Inferior parietal cortex (tissue), 1 donor: ENCODE measurements at regions not wholly inside any gene's neighbourhood (a gene's known extent, or its start where the extent isn't known, plus 50 kb on each side); places are given as distances from the start of the nearest gene placed in this dataset.
"Not testable (repeated sequence)": the region's sequence is repeated elsewhere in the genome, so short reads cannot be mapped to it uniquely, and the experiment has no call there.

Experiments used
- DNase-seq: peaks from one replicate; pipeline ENCODE4 v3.0.0-alpha.2; 2016; ENCODE audit errors: extremely low spot score

GRCh38 chr5:174917976-174918554 is 193.7 kb downstream of the MSX2 start:
- no peak for DNase-seq

GRCh38 chr5:174917435-174917834 is 193.1 kb downstream of the MSX2 start:
- DNase-seq, result not testable (repeated sequence)

GRCh38 chr5:174916924-174917323 is 192.5 kb downstream of the MSX2 start:
- not testable (repeated sequence) for DNase-seq

DNA sequence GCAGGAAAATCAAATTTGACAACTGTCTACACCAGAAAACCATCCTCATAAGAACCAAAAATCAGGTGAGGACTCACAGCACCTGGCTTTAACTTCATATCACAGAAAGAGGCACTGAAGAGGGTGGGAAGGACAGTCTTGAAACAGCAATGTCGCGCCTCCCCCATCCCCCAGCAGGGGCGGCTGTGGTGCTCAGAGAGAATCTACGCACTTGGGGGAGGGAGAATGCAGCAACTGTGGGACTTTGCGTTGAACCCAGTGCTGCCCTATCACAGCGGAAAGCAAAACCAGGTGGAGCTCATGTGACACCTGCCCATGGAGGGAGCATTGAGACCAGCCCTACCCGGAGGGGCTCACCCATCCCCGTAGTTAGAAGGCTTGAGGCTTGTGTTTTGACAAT is 191.8 kb downstream of the MSX2 start:
- no peak for DNase-seq

GRCh38 chr5:174911118-174911517 is 186.7 kb downstream of the MSX2 start:
- DNase-seq, result no peak

DNA sequence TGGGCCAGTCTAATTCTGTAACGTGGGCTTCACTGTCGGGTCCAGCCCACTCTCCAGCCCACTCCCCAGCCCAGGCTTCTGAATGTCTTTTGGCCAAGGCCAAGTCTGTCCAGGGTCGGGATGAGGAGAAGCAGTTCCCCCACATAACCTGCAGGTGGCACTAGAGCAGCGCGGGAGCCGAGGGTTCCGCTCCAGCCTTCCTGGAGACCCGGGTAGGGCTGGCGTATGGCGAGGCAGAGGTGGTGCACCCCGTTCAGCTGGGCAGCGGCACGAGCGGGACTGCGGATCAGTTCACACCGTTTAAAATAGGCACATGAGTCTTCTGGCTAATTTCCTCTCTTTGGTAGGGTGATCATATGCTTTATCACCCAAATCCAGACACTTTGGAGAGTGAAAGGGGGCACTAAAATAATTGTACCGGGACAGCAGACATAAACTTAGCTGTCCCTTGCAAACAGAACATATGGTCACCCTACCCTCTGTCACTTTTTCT is 185.9 kb downstream of the MSX2 start:
- peak; percentile 85 for DNase-seq

DNA sequence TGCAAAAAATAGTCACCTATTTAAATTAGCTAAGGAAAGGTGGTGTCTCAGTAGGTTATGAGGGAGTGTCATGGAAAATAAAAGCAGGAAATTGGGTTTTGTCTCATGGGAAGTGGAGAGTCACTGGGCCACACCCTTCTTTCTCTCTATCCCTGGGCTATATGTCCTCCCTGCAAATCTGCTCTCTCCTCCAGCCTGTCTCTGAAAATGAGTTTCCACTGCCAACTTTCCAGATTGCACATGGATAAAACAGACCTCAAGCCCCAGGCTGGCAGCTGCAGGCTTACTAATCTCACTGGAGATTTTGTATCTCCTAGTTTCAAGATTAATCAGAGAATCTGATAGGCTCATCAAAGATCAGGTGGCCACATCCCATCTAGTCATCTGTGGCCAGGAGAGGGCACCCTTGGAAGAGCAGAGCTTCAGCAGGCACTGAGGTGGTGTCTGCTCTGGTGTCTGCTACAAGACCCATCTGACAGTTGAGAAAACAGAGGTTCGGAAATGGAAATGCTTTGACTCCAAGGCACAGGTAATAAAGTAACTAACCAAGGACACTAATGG is 178.9 kb downstream of the MSX2 start:
- DNase-seq, result no peak

DNA sequence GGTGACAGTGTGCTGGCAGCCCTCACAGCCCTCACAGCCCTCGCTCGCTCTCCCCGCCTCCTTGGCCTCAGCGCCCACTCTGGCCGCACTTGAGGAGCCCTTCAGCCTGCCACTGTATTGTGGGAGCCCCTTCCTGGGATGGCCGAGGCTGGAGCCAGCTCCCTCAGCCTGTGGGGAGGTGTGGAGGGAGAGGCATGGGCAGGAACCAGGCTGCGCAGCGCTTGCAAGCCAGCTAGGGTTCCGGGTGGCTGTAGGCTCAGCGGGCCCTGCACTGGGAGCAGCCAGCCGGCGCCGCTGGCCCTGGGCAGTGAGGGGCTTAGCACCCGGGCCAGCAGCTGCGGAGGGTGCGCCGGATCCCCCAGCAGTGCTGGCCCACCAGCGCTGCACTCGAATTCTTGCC is 177.0 kb downstream of the MSX2 start:
- DNase-seq, result no peak

GRCh38 chr5:174900240-174900865 is 176.0 kb downstream of the MSX2 start:
- DNase-seq, result no peak

- no peak for DNase-seq
Observed at GRCh38 chr5:174897281-174897950, 173.0 kb downstream of the MSX2 start.

- DNase-seq, result no peak
Observed at GRCh38 chr5:174895360-174895759, 171.0 kb downstream of the MSX2 start.

- no peak for DNase-seq
Observed at GRCh38 chr5:174892742-174893141, 168.4 kb downstream of the MSX2 start.

GRCh38 chr5:174880412-174881200 is 156.2 kb downstream of the MSX2 start:
- not testable (repeated sequence) for DNase-seq

DNA sequence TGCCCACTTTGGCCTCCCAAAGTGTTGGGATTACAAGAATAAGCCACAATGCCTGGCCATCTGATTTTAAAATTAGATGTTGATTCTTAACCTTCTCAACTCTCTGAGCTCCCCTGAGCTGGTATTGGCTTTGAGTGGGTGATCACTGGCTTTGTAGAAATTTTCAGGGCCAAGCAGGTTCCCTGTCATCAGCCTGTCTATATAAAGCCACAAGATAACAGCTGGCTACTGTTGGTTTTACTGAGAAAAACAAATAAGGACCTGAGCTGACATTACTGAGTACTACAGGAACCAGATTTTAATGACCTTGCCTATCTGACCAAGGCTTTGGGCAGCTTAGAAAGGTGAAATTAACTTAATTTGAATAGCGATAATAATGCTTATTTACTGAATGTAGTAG is 153.6 kb downstream of the MSX2 start:
- no peak for DNase-seq

DNA sequence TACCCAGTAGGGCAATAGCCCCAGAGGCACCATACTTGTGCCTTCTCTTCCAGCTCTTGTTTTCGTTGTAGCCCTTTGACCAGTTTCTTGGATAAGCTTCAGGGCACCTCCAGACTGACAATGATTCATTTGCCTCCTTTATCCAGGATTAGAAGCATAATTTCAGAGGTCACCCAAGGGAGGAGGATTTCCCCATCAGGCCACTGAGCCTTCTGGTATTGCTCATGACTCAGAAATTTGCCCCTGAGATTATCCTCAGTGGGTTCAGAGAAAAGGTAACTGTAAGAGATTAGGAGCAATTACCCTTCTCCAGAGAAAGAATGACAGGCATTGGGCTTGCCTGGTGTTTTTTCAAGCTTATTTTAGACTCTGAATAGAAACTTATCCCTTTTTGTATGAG is 147.9 kb downstream of the MSX2 start:
- no peak for DNase-seq

GRCh38 chr5:174852143-174852542 is 127.8 kb downstream of the MSX2 start:
- no peak for DNase-seq

GRCh38 chr5:174850565-174851169 is 126.3 kb downstream of the MSX2 start:
- DNase-seq, result no peak

GRCh38 chr5:174849426-174849825 is 125.0 kb downstream of the MSX2 start:
- no peak for DNase-seq

- no peak for DNase-seq
Observed at GRCh38 chr5:174844971-174845370, 120.6 kb downstream of the MSX2 start.

DNA sequence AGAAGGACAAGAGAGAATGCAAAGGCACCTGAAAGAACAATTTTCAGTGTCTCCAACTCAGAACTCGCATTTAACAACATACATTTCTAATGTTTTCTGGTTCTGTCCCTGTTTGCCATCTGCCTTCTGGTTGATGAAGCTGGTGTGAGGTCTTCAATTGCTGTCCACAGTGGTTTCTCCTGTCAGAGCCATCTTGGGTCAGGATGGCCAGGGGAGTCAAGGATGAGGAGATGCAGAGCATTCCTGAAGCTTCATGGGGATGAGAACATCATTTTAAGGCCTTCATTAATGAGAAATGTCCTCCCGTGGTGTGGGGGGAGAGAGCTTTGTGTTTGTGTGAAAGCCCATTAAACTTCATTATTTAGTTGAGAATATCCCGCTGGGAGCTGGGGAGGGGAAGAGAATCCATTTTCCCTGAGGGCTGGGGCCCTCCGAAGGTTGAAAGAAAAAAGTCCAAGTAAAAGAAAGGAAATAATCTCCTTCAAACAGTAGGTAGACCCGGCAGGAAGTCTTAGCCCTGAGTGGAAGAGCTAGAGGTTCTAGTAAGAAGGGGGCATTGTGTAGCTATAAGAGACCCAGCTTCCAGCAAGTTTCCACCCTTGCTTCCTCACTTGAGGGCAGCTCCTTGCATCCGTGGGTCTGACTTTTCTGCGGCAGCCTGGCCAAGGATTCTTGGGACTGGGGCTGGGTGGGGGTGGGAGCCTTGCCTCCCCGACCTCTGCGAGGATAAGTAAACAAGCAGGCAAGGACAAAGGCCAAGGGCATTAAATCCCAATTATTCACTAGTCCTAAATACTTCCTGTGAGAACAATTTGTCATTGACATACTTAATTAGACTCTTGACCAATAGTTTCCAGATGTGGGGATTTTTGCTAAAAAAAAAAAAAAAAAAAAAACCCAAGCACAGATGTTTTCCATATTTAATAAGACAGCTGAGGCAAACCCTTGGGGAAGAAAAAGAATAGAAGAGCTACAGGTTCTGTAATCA is 119.2 kb downstream of the MSX2 start:
- DNase-seq, result no peak
